D721Med (cell line): ENCODE measurements at regions not wholly inside any gene's neighbourhood (a gene's known extent, or its start where the extent isn't known, plus 50 kb on each side); places are given as distances from the start of the nearest gene placed in this dataset.

ENCODE experiments used
- DNase-seq: peaks from one replicate; pipeline ENCODE4 v3.0.0; 2011; ENCODE audit warnings: low spot score; ENCODE audit not compliant: insufficient read length
- FAIRE-seq: peaks from 2 replicates; lab custom pipeline; 2011; peaks lifted over from hg19 to GRCh38; lab: Jason Lieb, UNC
- TF ChIP-seq, protein P1 (sequence below): IDR thresholded peaks from 2 replicates; pipeline ENCODE4 v1.5.1; 2012; ENCODE audit warnings: mild to moderate bottlenecking, control low read depth; ENCODE audit not compliant: insufficient read depth; ENCODE audit errors: missing control alignments

DNA sequence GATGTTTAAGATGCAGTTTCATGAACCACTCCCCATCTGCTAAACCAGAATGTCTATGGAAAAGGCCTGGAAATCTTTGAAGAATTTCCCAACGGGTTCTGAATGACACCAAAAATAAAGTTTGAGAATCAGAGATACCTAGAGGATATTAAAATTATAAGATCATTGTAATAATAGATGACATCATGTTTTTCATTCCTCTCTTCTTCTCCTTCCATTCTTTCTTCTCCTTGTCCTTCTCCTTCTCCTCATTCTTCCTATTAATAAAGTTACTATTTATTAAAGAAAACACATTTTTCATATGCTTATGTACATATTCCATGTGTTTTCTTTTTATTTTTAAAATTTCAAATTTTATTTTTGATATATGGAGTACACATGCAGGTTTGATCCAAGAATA is 1449.4 kb downstream of the LRFN5 start:
- DNase-seq = no peak
- TF ChIP-seq, protein P1, sequence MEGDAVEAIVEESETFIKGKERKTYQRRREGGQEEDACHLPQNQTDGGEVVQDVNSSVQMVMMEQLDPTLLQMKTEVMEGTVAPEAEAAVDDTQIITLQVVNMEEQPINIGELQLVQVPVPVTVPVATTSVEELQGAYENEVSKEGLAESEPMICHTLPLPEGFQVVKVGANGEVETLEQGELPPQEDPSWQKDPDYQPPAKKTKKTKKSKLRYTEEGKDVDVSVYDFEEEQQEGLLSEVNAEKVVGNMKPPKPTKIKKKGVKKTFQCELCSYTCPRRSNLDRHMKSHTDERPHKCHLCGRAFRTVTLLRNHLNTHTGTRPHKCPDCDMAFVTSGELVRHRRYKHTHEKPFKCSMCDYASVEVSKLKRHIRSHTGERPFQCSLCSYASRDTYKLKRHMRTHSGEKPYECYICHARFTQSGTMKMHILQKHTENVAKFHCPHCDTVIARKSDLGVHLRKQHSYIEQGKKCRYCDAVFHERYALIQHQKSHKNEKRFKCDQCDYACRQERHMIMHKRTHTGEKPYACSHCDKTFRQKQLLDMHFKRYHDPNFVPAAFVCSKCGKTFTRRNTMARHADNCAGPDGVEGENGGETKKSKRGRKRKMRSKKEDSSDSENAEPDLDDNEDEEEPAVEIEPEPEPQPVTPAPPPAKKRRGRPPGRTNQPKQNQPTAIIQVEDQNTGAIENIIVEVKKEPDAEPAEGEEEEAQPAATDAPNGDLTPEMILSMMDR = no peak
- no peak for FAIRE-seq

DNA sequence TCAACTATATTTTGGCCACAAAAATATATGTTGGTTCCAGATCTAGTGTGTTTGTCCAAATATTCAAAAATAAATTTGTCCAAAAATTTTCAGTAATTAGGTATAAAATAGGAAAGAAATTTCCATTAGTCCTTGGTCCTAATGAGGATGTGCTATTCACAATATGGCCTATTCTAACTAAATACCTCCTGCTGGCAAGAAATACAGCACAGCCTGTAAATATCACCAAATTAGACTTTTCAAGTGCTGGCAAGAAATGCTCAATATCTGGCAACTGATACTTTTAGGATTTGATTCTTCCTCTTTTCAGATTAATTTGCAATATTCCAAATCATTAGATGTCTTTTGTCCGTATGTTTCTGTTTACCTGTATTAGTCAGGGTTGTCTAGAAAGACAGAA is 1446.2 kb downstream of the LRFN5 start:
- FAIRE-seq (no peak), DNase-seq (no peak)
- TF ChIP-seq, protein P1 = no peak

DNA sequence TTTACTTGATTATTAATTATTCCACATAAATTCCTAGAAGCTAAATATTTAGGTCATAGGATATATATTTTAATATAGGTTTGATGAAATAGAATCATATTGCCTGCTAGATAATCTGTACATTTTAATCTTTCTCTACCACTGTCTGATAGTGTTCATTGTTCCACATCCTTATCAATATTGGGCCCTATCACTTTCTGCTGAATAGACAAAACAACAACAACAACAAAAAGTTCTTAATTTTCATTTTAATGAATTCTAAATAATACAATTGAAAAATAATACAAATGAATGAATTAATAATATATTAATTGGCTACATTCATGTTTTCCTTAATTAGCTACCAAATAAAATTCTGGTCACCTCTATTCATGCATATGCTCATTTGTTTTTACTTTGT is 1437.2 kb downstream of the LRFN5 start:
- no peak for DNase-seq
- TF ChIP-seq, protein P1 = no peak
- no peak for FAIRE-seq

DNA sequence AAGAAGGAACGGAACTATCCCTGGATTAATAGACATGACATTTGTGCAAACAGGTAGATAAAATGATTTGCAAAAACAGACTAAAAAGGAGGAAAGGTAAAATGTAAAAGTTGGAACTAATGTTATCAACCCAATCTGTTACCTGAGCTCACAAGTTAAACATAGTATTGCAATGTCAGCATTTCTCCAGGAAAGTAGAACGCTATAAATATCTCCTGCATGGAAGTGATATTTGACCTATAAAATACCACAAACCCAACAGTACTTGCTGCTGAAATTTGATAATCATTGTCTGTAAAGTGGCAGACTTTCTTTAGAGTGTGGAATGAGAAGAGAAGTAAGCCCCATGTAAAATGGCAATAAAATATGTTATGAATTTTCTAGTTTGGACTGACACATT is 1435.7 kb downstream of the LRFN5 start:
- no peak for FAIRE-seq
- DNase-seq = no peak

DNA sequence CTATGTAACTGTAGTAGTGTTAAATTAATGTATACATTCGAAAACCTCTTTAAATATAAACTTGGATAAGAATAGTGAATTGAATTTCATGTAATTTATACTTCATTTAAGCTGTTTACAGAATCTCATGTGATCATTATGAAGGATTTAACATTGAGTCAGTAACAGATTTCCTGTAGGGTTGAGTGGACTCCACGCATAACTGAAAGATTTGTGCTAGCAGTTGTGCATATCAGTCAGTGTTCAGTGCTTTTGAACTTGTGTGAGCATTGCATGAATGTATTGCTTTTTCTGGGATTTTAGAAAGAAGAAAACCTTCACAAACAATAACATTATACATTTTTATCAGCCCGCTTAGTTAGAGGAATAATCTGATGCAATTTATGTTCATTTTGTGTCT is 1435.3 kb downstream of the LRFN5 start:
- TF ChIP-seq, protein P1 = no peak
- FAIRE-seq = peak; percentile 56

More for the DNA sequence above, 1435.7 kb downstream of the LRFN5 start:
- TF ChIP-seq, protein P1 = no peak

DNA sequence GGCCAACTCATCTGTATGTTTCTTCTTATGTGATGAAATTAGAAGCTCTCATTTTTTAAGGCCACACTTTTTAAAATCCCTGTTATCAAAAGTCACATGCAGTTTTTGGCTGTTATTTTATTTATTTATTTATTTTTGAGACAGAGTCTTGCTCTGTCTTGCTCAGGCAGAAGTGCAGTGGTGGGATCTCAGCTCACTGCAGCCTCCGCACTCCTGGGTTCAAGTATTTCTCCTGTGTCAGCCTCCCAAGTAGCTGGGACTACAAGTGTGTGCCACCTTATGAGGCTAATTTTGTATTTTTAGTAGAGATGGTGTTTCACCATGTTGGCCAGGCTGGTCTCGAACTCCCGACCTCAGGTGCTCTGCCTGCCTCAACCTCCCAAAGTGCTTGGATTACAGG is 1434.5 kb downstream of the LRFN5 start:
- TF ChIP-seq, protein P1 = no peak
- no peak for DNase-seq
- FAIRE-seq = no peak

More for the DNA sequence above, 1435.3 kb downstream of the LRFN5 start:
- no peak for DNase-seq

DNA sequence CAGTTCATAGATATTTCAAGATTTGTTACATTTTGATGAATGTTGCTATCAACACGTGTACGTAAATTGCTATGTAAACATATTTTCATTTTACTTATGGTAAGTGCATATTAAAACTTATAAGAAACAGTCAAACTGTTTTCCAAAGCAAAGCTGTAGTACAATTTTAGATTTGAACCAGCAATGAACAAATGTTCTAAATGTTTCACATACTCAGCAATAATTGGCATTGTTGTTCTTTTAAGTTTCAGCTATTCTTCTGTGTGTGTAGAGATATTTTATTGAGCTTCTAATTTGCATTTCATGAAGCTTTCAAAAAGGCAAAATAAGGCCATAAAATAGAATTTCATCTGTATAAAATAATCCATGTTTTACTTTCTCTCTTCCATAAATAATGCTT is 1433.2 kb downstream of the LRFN5 start:
- FAIRE-seq (no peak), DNase-seq (no peak)
- TF ChIP-seq, protein P1 = no peak
